ENCODE measurements at regions not wholly inside any gene's neighbourhood (a gene's known extent, or its start where the extent isn't known, plus 50 kb on each side); places are given as distances from the start of the nearest gene placed in this dataset.

DNA sequence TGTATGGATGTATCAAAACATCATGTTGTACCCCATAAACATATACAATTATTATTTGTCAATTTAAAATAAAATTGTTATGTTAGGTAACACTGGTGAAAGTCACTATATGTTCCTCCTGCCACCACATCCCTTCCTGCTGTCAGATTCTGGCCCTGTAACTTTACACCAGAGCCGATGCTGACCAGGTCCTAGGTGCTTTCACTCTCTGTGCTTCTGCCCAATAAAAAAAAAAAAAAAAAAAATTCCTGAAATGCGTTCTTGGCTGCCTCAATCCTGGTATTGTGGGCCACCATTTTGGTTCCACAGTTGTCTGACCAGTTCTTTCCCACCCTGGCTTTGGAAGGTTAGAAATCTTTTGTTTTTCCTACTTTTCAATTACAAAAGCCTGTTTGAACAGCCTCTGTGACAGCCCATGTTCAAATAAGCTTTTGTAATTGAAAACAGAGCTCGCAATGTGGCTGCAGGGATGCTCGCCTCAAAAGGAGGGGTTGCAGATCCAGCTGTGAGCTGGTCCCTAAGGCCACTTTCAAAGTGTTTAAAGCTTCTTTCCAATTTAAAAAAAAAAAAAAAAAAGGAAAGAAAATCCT, 831.0 kb upstream of the EEF2KMT start:
- no peak for ATAC-seq
- TF ChIP-seq, protein P1, sequence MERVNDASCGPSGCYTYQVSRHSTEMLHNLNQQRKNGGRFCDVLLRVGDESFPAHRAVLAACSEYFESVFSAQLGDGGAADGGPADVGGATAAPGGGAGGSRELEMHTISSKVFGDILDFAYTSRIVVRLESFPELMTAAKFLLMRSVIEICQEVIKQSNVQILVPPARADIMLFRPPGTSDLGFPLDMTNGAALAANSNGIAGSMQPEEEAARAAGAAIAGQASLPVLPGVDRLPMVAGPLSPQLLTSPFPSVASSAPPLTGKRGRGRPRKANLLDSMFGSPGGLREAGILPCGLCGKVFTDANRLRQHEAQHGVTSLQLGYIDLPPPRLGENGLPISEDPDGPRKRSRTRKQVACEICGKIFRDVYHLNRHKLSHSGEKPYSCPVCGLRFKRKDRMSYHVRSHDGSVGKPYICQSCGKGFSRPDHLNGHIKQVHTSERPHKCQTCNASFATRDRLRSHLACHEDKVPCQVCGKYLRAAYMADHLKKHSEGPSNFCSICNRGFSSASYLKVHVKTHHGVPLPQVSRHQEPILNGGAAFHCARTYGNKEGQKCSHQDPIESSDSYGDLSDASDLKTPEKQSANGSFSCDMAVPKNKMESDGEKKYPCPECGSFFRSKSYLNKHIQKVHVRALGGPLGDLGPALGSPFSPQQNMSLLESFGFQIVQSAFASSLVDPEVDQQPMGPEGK (CRISPR knock-in tag; IDR thresholded peaks at IDR 0.05; ENCODE audit: borderline replicate concordance): no peak
- TF ChIP-seq ISL1 (CRISPR knock-in tag; IDR thresholded peaks at IDR 0.05) (no peak), PPARA (CRISPR knock-in tag; IDR thresholded peaks at IDR 0.05; ENCODE audit: borderline replicate concordance) (no peak), TOX (CRISPR knock-in tag; IDR thresholded peaks at IDR 0.05; ENCODE audit: borderline replicate concordance) (no peak), ESRRG (CRISPR knock-in tag; IDR thresholded peaks at IDR 0.05) (no peak), TCF4 (CRISPR knock-in tag; IDR thresholded peaks at IDR 0.05; ENCODE audit: borderline replicate concordance) (no peak), GLIS3 (CRISPR knock-in tag; IDR thresholded peaks at IDR 0.05) (no peak), RARB (CRISPR knock-in tag; IDR thresholded peaks at IDR 0.05) (no peak), ZFP30 (CRISPR knock-in tag; IDR thresholded peaks at IDR 0.05) (no peak), ZNF565 (CRISPR knock-in tag; conservative IDR thresholded peaks at IDR 0.05; ENCODE audit: low read depth) (no peak), ZFP3 (CRISPR knock-in tag; IDR thresholded peaks at IDR 0.05) (no peak), ZNF8 (CRISPR knock-in tag; IDR thresholded peaks at IDR 0.05) (no peak)
- TF ChIP-seq, protein P2, sequence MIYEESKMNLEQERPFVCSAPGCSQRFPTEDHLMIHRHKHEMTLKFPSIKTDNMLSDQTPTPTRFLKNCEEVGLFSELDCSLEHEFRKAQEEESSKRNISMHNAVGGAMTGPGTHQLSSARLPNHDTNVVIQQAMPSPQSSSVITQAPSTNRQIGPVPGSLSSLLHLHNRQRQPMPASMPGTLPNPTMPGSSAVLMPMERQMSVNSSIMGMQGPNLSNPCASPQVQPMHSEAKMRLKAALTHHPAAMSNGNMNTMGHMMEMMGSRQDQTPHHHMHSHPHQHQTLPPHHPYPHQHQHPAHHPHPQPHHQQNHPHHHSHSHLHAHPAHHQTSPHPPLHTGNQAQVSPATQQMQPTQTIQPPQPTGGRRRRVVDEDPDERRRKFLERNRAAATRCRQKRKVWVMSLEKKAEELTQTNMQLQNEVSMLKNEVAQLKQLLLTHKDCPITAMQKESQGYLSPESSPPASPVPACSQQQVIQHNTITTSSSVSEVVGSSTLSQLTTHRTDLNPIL (CRISPR knock-in tag; IDR thresholded peaks at IDR 0.05; ENCODE audit: low read depth): no peak

DNA sequence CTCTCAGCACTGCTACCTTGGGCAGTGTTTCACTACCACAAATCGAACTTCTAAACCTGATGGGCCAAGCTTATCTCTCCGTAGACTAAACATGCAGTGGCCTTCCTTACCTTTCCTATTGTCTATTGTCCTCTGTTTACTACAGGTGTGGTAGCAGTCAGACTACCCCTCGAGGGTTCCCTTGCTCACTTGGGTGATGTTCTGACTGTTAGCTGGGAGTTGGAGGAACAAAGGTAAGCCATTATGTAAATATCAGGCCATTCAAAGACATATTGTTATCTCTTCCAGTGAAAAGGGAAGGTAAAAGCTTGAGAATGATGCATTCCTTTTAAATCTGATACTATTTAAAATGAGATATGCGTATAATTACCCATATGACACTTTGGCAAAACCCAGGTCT, 828.3 kb upstream of the EEF2KMT start:
- no peak for TF ChIP-seq ZC3H10 (CRISPR knock-in tag; IDR thresholded peaks at IDR 0.05)
- no peak for TF ChIP-seq RARB (CRISPR knock-in tag; IDR thresholded peaks at IDR 0.05)
- no peak for TF ChIP-seq ARNTL (CRISPR knock-in tag; IDR thresholded peaks at IDR 0.05; ENCODE audit: borderline replicate concordance, low read depth)
- TF ChIP-seq TOX (CRISPR knock-in tag; IDR thresholded peaks at IDR 0.05; ENCODE audit: borderline replicate concordance): no peak
- TF ChIP-seq CSDC2 (CRISPR knock-in tag; IDR thresholded peaks at IDR 0.05): no peak
- no peak for TF ChIP-seq PPARA (CRISPR knock-in tag; IDR thresholded peaks at IDR 0.05; ENCODE audit: borderline replicate concordance)
- no peak for TF ChIP-seq ZNF565 (CRISPR knock-in tag; conservative IDR thresholded peaks at IDR 0.05; ENCODE audit: low read depth)
- TF ChIP-seq SNAI2 (CRISPR knock-in tag; IDR thresholded peaks at IDR 0.05): no peak
- no peak for TF ChIP-seq ESRRG (CRISPR knock-in tag; IDR thresholded peaks at IDR 0.05)
- TF ChIP-seq ZNF8 (CRISPR knock-in tag; IDR thresholded peaks at IDR 0.05): no peak
- no peak for TF ChIP-seq TCF4 (CRISPR knock-in tag; IDR thresholded peaks at IDR 0.05; ENCODE audit: borderline replicate concordance)
- TF ChIP-seq, protein P1 (CRISPR knock-in tag; IDR thresholded peaks at IDR 0.05; ENCODE audit: borderline replicate concordance): no peak
- TF ChIP-seq ZNF70 (CRISPR knock-in tag; IDR thresholded peaks at IDR 0.05): no peak
- no peak for TF ChIP-seq ZFP30 (CRISPR knock-in tag; IDR thresholded peaks at IDR 0.05)
- no peak for TF ChIP-seq GLIS3 (CRISPR knock-in tag; IDR thresholded peaks at IDR 0.05)
- no peak for TF ChIP-seq ZFP3 (CRISPR knock-in tag; IDR thresholded peaks at IDR 0.05)
- no peak for TF ChIP-seq BACH2 (CRISPR knock-in tag; IDR thresholded peaks at IDR 0.05; ENCODE audit: borderline replicate concordance)
- ATAC-seq: no peak

DNA sequence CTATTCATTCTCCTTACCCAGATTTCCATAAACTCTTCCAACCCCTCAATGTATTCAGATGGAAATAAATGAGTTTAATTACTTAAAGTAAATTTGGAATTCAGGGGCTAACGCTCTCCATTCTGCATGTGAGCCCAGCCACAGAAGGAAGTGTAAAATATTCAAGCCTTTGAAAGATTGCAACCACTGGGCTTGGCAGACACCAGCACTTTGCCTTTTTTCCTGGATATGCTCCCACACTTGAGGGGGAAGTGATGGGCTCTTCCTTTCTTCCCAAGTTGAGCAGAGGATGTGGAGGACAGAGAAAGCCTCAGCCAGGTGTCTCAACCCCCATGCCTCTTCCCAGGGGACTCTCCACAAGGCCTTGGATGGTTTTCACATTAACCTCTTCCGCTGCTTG, 825.1 kb upstream of the EEF2KMT start:
- TF ChIP-seq OSR1 (CRISPR knock-in tag; IDR thresholded peaks at IDR 0.05) (no peak), ZNF70 (CRISPR knock-in tag; IDR thresholded peaks at IDR 0.05) (no peak), ARNTL (CRISPR knock-in tag; IDR thresholded peaks at IDR 0.05; ENCODE audit: borderline replicate concordance, low read depth) (no peak), SNAI2 (CRISPR knock-in tag; IDR thresholded peaks at IDR 0.05) (no peak), CSDC2 (CRISPR knock-in tag; IDR thresholded peaks at IDR 0.05) (no peak), TOX (CRISPR knock-in tag; IDR thresholded peaks at IDR 0.05; ENCODE audit: borderline replicate concordance) (no peak), PPARA (CRISPR knock-in tag; IDR thresholded peaks at IDR 0.05; ENCODE audit: borderline replicate concordance) (no peak), ZC3H10 (CRISPR knock-in tag; IDR thresholded peaks at IDR 0.05) (no peak), ZFP3 (CRISPR knock-in tag; IDR thresholded peaks at IDR 0.05) (no peak), TCF4 (CRISPR knock-in tag; IDR thresholded peaks at IDR 0.05; ENCODE audit: borderline replicate concordance) (no peak)
- TF ChIP-seq, protein P2 (CRISPR knock-in tag; IDR thresholded peaks at IDR 0.05; ENCODE audit: low read depth): no peak
- TF ChIP-seq, protein P3, sequence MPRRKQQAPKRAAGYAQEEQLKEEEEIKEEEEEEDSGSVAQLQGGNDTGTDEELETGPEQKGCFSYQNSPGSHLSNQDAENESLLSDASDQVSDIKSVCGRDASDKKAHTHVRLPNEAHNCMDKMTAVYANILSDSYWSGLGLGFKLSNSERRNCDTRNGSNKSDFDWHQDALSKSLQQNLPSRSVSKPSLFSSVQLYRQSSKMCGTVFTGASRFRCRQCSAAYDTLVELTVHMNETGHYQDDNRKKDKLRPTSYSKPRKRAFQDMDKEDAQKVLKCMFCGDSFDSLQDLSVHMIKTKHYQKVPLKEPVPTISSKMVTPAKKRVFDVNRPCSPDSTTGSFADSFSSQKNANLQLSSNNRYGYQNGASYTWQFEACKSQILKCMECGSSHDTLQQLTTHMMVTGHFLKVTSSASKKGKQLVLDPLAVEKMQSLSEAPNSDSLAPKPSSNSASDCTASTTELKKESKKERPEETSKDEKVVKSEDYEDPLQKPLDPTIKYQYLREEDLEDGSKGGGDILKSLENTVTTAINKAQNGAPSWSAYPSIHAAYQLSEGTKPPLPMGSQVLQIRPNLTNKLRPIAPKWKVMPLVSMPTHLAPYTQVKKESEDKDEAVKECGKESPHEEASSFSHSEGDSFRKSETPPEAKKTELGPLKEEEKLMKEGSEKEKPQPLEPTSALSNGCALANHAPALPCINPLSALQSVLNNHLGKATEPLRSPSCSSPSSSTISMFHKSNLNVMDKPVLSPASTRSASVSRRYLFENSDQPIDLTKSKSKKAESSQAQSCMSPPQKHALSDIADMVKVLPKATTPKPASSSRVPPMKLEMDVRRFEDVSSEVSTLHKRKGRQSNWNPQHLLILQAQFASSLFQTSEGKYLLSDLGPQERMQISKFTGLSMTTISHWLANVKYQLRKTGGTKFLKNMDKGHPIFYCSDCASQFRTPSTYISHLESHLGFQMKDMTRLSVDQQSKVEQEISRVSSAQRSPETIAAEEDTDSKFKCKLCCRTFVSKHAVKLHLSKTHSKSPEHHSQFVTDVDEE (CRISPR knock-in tag; IDR thresholded peaks at IDR 0.05): no peak
- TF ChIP-seq, protein P4, sequence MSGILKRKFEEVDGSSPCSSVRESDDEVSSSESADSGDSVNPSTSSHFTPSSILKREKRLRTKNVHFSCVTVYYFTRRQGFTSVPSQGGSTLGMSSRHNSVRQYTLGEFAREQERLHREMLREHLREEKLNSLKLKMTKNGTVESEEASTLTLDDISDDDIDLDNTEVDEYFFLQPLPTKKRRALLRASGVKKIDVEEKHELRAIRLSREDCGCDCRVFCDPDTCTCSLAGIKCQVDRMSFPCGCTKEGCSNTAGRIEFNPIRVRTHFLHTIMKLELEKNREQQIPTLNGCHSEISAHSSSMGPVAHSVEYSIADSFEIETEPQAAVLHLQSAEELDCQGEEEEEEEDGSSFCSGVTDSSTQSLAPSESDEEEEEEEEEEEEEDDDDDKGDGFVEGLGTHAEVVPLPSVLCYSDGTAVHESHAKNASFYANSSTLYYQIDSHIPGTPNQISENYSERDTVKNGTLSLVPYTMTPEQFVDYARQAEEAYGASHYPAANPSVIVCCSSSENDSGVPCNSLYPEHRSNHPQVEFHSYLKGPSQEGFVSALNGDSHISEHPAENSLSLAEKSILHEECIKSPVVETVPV (CRISPR knock-in tag; IDR thresholded peaks at IDR 0.05): no peak
- ATAC-seq: no peak

Data from SK-N-SH treated with all-trans-retinoic acid at 6 μM for 48 hours (cell line).